ENCODE measurements at regions not wholly inside any gene's neighbourhood (a gene's known extent, or its start where the extent isn't known, plus 50 kb on each side); places are given as distances from the start of the nearest gene placed in this dataset.
"Not testable (repeated sequence)": the region's sequence is repeated elsewhere in the genome, so short reads cannot be mapped to it uniquely, and the experiment has no call there.

- 91 to 93% methylated on average over 3 of the region's 3 CpGs for WGBS, 2 donors
- Histone ChIP-seq H3K4me1 (no peaks in the 10 kb centered on the region), H3K4me3 (replicated peaks in 1 of 3) (no peak overlapping the region), H3K9me3 (no peaks in the 10 kb centered on the region), H3K27ac (no peak overlapping the region), H3K27me3 (no peaks in the 10 kb centered on the region), H3K36me3 (no peaks in the 10 kb centered on the region)
- intact Hi-C loops (cut with DNase I), result no loop called here
- TF ChIP-seq POLR2A (IDR thresholded peaks at IDR 0.05), result no peak
- TF ChIP-seq CTCF (IDR thresholded peaks at IDR 0.05), result no peak
- no peak for DNase-seq
Measured at GRCh38 chr2:144904612-144905011, 384.7 kb upstream of the ZEB2 start.

GRCh38 chr2:144903045-144903444 is 383.1 kb upstream of the ZEB2 start:
- intact Hi-C loops (cut with DNase I); DNase-seq; H3K27ac ChIP-seq; H3K4me3 ChIP-seq (replicated peaks in 1 of 3); H3K36me3 ChIP-seq; H3K27me3 ChIP-seq; H3K9me3 ChIP-seq; H3K4me1 ChIP-seq: not testable (repeated sequence)
- WGBS, 2 donors, result 93 to 98% methylated on average over 13 to 16 of the region's 19 CpGs

GRCh38 chr2:144901386-144901785 is 381.5 kb upstream of the ZEB2 start:
- H3K4me3 ChIP-seq (replicated peaks in 1 of 3); H3K4me1 ChIP-seq; intact Hi-C loops (cut with DNase I); DNase-seq; H3K27me3 ChIP-seq; H3K36me3 ChIP-seq; H3K9me3 ChIP-seq; H3K27ac ChIP-seq: not testable (repeated sequence)
- WGBS, 2 donors, result 68 to 83% methylated on average over 4 of the region's 4 CpGs

- intact Hi-C loops (cut with DNase I), result no loop called here
- Histone ChIP-seq H3K4me1 (no peaks in the 10 kb centered on the region), H3K27ac (no peak overlapping the region), H3K9me3 (no peaks in the 10 kb centered on the region), H3K36me3 (no peaks in the 10 kb centered on the region), H3K27me3 (no peaks in the 10 kb centered on the region), H3K4me3 (replicated peaks in 1 of 3) (no peak overlapping the region)
- DNase-seq, result no peak
- WGBS, 2 donors, result 53 to 69% methylated on average over 1 of the region's 1 CpG
- no peak for TF ChIP-seq POLR2A (IDR thresholded peaks at IDR 0.05)
- no peak for TF ChIP-seq CTCF (IDR thresholded peaks at IDR 0.05)
Measured at GRCh38 chr2:144896341-144896740, 376.4 kb upstream of the ZEB2 start.

- H3K36me3 ChIP-seq, result no peaks in the 10 kb centered on the region
- no peaks in the 10 kb centered on the region for H3K9me3 ChIP-seq
- DNase-seq, result no peak
- TF ChIP-seq POLR2A (IDR thresholded peaks at IDR 0.05) (no peak), CTCF (IDR thresholded peaks at IDR 0.05) (no peak)
- intact Hi-C loops (cut with DNase I), result no loop called here
- WGBS, 2 donors, result 66 to 72% methylated on average over 8 of the region's 8 CpGs
- H3K4me1 ChIP-seq, result no peaks in the 10 kb centered on the region
- H3K4me3 ChIP-seq (replicated peaks in 1 of 3), result no peak overlapping the region
- H3K27me3 ChIP-seq, result no peaks in the 10 kb centered on the region
- no peak overlapping the region for H3K27ac ChIP-seq
Measured at GRCh38 chr2:144894612-144895599, 375.0 kb upstream of the ZEB2 start.

GRCh38 chr2:144893464-144893863 is 373.5 kb upstream of the ZEB2 start:
- TF ChIP-seq POLR2A (IDR thresholded peaks at IDR 0.05) (no peak), CTCF (IDR thresholded peaks at IDR 0.05) (no peak)
- WGBS, 2 donors, result 93% methylated on average over 4 of the region's 4 CpGs
- no peaks in the 10 kb centered on the region for H3K9me3 ChIP-seq

More at GRCh38 chr2:144893464-144893863, 373.5 kb upstream of the ZEB2 start:
- DNase-seq, result no peak
- no peaks in the 10 kb centered on the region for H3K36me3 ChIP-seq
- no peak overlapping the region for H3K4me3 ChIP-seq (replicated peaks in 1 of 3)
- H3K27ac ChIP-seq, result no peak overlapping the region
- H3K4me1 ChIP-seq, result no peaks in the 10 kb centered on the region
- intact Hi-C loops (cut with DNase I), result no loop called here
- H3K27me3 ChIP-seq, result no peaks in the 10 kb centered on the region
